Stimulated activated memory B cell treated with anti-CD40 and anti-IgM and Interleukin-4, amounts not matched to agents 10 μg/mL and 1 μg/mL and 100 μg/mL, for 72 hours (primary cell): ENCODE measurements at regions not wholly inside any gene's neighbourhood (a gene's known extent, or its start where the extent isn't known, plus 50 kb on each side); places are given as distances from the start of the nearest gene placed in this dataset.

Experiments used
- ATAC-seq: fragments of 150-1000 bp; cut with Tn5 transposase; 2 replicates; pipeline ENCODE4 v1.10.0; 2021
- H3K27ac Mint-ChIP-seq: one replicate; pipeline ENCODE4 v1.8.0; 2022; ENCODE audit warnings: mild to moderate bottlenecking, mixed read lengths
- H3K27me3 Mint-ChIP-seq: one replicate; pipeline ENCODE4 v1.8.0; 2022; ENCODE audit warnings: mixed read lengths
- H3K36me3 Mint-ChIP-seq: one replicate; pipeline ENCODE4 v1.8.0; 2022; ENCODE audit warnings: mixed read lengths
- H3K4me1 Mint-ChIP-seq: one replicate; pipeline ENCODE4 v1.8.0; 2022; ENCODE audit warnings: mixed read lengths
- H3K4me3 Mint-ChIP-seq: one replicate; pipeline ENCODE4 v1.8.0; 2022; ENCODE audit warnings: mild to moderate bottlenecking, moderate library complexity, mixed read lengths
- H3K9me3 Mint-ChIP-seq: one replicate; pipeline ENCODE4 v1.8.0; 2022; ENCODE audit warnings: mixed read lengths

DNA sequence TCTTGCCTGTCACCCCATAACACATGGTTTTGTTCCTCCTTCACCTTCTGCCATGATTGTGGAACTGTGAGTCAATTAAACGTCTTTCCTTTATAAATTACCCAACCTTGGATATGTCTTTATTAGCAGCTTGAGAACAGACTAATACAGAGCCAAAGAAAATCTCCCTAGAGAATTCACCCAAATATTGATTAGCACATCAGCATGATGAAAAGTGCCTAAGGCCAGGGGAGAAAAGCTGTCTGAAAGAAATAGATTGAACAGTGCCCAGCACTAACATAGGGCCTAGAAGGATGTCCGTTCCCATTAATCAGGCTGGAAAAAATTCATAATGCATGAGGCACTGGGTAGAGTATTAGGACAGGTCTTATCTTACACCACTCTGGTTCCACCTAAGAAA, 111.9 kb upstream of the CALN1 start:
- H3K27ac Mint-ChIP-seq: no peak overlapping the region
- no peaks in the 10 kb centered on the region for H3K4me1 Mint-ChIP-seq
- no peaks in the 10 kb centered on the region for H3K27me3 Mint-ChIP-seq
- H3K36me3 Mint-ChIP-seq: no peaks in the 10 kb centered on the region
- no peak overlapping the region for H3K4me3 Mint-ChIP-seq
- no peak for ATAC-seq
- peaks cover 5% of the 10 kb centered on the region for H3K9me3 Mint-ChIP-seq

DNA sequence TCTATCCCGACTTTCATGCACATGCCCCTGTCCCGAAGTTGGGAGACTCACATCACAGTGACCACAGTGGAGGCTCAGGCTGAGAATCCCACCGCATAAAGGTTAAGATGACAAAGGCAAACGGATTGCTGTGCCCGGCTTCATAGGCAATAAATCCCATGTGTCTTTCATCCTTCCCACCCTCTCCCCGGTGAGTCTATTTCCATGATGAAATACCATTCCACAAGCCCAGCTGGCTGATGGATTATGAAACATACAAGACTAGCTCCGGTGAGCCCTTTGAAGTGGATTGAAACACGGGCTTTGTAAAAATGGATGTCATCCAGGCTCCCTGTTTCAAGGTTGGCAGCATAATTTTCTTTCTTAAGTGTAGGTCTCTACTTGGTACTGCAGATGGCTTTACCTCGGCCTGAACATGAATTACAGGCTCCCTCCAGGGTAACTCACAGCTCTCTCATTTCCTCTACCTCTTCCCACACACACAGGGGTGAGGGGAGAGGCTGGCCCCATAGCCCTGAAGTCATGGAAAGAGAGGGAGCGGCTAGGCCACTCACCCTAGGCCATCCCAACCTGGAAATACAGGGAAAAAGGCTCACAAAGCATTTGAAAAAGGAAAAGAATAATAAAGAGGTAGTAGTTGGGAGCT, 92.0 kb upstream of the CALN1 start:
- Mint-ChIP-seq H3K27me3 (no peaks in the 10 kb centered on the region), H3K27ac (no peak overlapping the region), H3K36me3 (no peaks in the 10 kb centered on the region), H3K4me1 (no peaks in the 10 kb centered on the region), H3K9me3 (peaks cover 3% of the 10 kb centered on the region), H3K4me3 (no peak overlapping the region)
- no peak for ATAC-seq

DNA sequence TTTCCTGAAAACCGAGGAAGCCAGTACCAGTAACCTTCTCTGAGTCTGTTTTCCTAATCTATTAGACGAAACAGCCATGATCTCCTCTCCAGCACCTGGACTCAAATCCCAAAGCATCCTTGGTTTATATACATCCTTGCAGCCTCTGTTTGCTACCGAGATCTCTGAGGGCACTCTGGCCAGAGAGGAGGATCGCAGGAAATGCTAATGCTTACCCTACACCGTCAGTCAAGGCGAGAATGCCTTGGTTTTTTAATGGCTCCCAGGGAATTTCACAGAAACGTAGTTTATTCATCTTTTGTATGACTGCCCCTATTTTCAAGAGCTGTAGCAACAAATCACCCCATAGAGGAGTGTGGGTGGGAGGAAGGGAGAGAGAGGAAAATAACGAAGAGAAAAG, 91.5 kb upstream of the CALN1 start:
- Mint-ChIP-seq H3K36me3 (no peaks in the 10 kb centered on the region), H3K4me1 (no peaks in the 10 kb centered on the region), H3K27me3 (no peaks in the 10 kb centered on the region), H3K9me3 (peaks cover 3% of the 10 kb centered on the region), H3K27ac (no peak overlapping the region), H3K4me3 (no peak overlapping the region)
- ATAC-seq: no peak

DNA sequence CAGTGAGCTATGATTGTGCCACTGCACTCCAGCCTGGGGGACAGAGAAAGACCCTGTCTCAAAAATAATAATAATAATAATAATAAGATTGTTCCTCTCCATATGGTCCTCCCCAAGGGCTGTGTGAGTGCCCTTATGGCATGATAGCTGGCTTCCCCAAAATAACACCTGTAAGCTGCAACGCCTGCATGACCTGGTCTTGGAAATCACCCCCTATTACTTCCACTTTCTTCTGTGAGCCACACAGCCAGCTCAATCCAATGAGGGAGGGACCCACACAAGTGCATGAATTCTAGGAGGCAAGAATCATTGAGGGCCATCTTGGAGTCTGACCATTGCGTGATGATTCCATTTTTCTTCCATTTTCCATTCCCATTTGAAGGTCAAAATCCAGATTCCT, 82.7 kb upstream of the CALN1 start:
- H3K27ac Mint-ChIP-seq: no peak overlapping the region

DNA sequence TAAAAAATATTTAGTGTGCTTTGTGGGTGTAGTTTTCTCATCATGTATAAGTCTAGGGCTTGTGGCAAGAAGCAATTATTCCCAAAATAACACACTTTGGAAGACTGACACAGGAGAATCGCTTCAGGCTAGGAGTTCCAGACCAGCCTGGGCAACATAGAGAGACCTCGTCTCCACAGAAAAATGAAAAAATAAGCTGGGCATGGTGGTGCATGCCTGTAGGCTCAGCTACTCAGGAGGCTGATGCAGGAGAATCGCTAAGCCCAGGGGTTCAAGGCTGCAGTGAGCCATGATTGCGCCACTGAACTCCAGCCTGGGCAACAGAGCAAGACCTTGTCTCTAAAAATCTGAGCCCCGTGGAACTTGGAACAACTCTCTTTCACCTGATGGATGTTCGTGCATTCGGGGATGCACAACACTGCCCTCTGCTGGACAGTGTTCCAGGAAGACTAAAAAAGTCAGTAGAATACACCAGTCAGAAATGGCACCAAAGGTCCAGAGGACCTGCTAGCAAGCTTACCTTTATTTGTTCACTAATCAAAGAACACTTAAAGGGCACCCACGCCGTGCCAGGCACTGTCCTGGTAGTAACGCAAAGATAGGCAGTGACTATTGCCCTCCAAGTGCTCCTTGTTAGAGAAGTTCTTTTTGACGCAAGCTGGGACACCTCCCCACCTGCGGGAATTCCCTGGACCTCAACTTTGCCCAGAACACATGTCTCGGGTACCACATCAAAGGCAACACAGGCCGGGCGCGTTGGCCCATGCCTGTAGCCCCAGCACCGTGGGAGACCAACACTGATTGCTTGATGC, 81.9 kb upstream of the CALN1 start:
- Mint-ChIP-seq H3K27me3 (no peaks in the 10 kb centered on the region), H3K27ac (no peak overlapping the region), H3K4me3 (no peak overlapping the region), H3K9me3 (peaks cover 6% of the 10 kb centered on the region), H3K36me3 (no peaks in the 10 kb centered on the region), H3K4me1 (no peaks in the 10 kb centered on the region)
- no peak for ATAC-seq

More for the DNA sequence above, 82.7 kb upstream of the CALN1 start:
- Mint-ChIP-seq H3K36me3 (no peaks in the 10 kb centered on the region), H3K4me1 (no peaks in the 10 kb centered on the region), H3K27me3 (no peaks in the 10 kb centered on the region), H3K9me3 (peaks cover 6% of the 10 kb centered on the region), H3K4me3 (no peak overlapping the region)
- ATAC-seq: no peak

DNA sequence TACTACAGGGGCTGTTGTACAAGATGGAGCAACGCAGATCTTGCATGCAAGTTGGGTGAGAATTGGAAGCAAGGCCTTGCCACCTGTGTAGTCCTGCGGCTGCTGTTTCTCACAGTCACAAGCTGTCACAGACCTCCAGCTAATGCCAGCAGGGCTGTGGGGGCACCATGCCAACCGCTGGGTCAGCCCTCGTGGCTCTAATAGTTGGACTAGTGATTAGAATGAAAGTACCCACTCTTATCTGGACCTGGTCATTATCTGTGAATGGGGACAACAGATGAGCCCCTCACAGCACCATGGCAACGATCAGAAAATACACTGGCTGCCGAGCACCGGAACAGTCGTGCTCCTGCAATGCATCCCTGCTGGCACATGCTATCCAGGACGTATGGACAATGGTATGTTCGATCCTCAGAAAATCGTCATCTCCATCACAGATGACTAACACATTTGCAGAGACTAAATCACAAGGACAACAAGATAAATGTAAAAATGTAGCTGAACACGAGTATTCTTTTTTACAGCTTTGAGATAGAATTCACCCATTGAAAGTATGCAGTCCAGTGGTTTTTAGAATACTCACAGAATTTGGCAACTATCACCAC, 80.4 kb upstream of the CALN1 start:
- no peak overlapping the region for H3K27ac Mint-ChIP-seq
- no peak for ATAC-seq
- no peaks in the 10 kb centered on the region for H3K36me3 Mint-ChIP-seq
- no peak overlapping the region for H3K4me3 Mint-ChIP-seq
- no peaks in the 10 kb centered on the region for H3K27me3 Mint-ChIP-seq
- peaks cover 5% of the 10 kb centered on the region for H3K9me3 Mint-ChIP-seq
- H3K4me1 Mint-ChIP-seq: no peaks in the 10 kb centered on the region

DNA sequence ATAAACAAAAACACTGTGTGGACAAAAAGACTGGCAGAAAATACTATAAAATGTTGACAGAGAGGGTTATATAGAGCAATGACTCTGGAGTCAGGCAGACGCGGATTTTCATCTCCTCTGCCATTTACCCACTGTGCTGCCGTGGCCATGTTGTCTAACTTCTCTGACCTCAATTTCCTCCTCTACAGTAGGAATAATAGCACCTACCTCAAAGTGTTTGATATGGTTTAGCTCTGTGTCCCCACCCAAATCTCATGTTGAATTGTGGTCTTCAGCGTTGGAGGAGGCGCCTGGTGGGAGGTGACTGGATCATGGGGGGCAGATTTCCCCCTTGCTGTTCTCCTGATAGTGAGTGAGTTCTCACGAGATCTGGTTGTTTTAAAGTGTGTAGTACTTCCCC, 78.2 kb upstream of the CALN1 start:
- no peak overlapping the region for H3K4me3 Mint-ChIP-seq
- H3K36me3 Mint-ChIP-seq: no peaks in the 10 kb centered on the region
- no peaks in the 10 kb centered on the region for H3K4me1 Mint-ChIP-seq
- H3K27me3 Mint-ChIP-seq: no peaks in the 10 kb centered on the region
- H3K9me3 Mint-ChIP-seq: peaks cover 11% of the 10 kb centered on the region
- no peak for ATAC-seq
- H3K27ac Mint-ChIP-seq: no peak overlapping the region

DNA sequence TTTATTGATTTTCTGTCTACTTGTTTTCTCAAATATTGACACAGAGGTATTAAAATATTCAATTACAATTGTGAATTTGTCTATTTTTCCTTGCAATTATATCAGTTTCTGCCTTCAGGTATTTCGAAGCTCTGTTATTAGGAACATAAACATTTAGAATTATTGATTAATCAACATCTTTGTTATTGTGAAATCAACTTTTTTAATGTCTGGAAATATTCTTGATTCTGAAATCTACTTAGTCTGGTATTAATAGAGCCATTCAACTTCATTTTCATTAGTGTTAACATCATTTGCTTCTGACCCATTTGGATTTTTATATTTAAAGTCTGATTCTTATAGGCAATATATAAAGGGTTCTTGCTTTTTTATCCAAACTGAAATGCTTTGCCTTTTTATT, 69.8 kb upstream of the CALN1 start:
- Mint-ChIP-seq H3K9me3 (peaks cover 7% of the 10 kb centered on the region), H3K36me3 (no peaks in the 10 kb centered on the region), H3K4me1 (no peaks in the 10 kb centered on the region), H3K27me3 (peaks cover 24% of the 10 kb centered on the region), H3K4me3 (no peak overlapping the region), H3K27ac (no peak overlapping the region)
- no peak for ATAC-seq

DNA sequence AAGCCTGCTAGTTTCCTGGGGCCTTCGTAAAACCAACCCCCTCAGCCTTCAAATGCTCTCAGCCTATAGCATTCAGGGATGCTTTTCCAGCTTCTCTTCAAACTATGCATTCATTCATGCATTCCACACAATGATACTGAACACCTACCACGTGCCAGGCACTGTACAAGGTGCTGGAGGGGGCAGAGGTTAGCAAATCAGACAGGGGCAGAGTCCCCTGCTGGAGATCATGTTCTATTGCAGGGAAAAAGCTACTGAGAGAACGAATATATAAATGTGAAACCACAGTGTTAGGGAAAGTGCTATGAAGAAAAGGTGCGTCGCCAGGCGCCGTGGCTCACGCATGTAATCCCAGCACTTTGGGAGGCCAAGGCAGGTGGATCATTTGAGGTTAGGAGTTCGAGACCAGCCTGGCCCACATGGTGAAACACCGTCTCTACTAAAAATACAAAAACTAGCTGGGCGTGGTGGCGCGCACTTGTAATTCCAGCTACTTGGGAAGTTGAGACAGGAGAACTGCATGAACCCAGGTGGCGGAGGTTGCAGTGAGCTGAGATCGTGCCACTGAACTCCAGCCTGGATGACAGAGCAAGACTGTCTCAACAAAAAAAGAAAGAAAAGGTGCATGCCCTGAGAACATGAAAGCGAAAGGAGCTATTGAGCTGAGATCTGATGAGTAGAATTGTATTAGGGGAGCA, 64.6 kb upstream of the CALN1 start:
- H3K4me3 Mint-ChIP-seq: no peak overlapping the region
- no peak overlapping the region for H3K27ac Mint-ChIP-seq
- no peaks in the 10 kb centered on the region for H3K27me3 Mint-ChIP-seq
- no peaks in the 10 kb centered on the region for H3K36me3 Mint-ChIP-seq
- ATAC-seq: no peak
- no peaks in the 10 kb centered on the region for H3K4me1 Mint-ChIP-seq
- peaks cover 10% of the 10 kb centered on the region for H3K9me3 Mint-ChIP-seq

DNA sequence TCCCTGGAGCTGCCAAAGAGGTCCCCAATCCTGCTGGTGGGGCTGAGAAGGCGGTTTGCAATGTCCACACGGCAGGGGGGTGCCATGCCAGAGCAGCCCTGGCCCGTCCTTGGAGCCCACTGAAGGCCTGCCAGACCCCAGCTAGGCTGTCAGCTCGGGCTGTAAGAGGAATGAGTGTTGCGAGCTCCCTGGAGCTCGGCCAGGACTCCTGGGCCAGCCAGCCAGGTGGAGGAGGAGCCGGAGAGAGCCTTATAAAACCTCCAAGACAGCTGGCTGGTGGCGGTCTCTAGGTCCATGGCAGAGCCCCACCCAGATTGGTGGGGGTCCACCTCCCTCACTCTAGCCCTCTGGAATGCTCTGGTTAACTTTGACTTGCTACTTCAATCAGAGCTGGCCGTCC, 55.1 kb upstream of the CALN1 start:
- H3K9me3 Mint-ChIP-seq: peaks cover 2% of the 10 kb centered on the region
- H3K27ac Mint-ChIP-seq: no peak overlapping the region
- no peaks in the 10 kb centered on the region for H3K27me3 Mint-ChIP-seq

DNA sequence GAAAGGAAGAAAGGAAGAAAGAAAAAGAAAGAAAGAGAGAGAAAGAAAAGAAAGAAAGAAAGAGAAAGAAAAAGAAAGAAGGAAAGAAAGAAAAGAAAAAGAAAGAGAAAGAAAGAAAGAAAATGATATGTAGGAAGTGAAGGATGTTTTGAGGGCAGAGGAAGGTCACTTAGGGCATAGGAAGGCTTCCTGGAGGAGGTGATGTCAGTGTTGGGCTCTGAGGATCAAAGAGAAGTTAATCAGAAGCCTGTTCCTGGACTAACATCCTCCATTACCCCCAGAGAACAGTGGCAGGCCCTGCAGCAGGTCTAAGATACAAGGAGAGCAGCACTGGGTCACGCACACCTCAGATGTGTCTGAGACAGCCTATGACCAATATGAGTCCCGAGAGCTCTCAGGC, 54.7 kb upstream of the CALN1 start:
- ATAC-seq: no peak
- no peaks in the 10 kb centered on the region for H3K27me3 Mint-ChIP-seq
- no peaks in the 10 kb centered on the region for H3K36me3 Mint-ChIP-seq
- H3K9me3 Mint-ChIP-seq: peaks cover 2% of the 10 kb centered on the region
- no peak overlapping the region for H3K4me3 Mint-ChIP-seq
- no peak overlapping the region for H3K27ac Mint-ChIP-seq
- no peaks in the 10 kb centered on the region for H3K4me1 Mint-ChIP-seq

More for the DNA sequence above, 55.1 kb upstream of the CALN1 start:
- Mint-ChIP-seq H3K4me1 (no peaks in the 10 kb centered on the region), H3K36me3 (no peaks in the 10 kb centered on the region), H3K4me3 (no peak overlapping the region)
- ATAC-seq: peak; percentile 22

DNA sequence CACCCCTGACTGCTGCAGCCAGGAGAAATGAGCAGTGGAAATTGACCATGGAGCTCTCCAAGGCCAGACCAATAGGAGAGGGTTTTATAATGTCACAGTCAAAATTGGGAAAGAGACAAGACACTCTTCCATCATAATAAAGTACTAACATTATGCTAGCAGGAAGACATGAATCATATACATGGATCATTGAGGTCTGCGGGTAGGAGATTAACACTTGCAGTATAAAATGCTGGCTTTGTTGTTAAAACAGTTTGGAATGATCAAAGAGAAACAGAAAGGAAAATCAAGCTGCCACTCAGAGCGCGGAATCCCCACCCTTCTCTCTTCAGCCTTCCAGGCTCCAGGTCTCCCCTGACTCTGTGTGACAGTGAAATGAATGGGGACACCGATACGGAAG, 53.4 kb upstream of the CALN1 start:
- Mint-ChIP-seq H3K27me3 (no peaks in the 10 kb centered on the region), H3K4me1 (no peaks in the 10 kb centered on the region), H3K4me3 (no peak overlapping the region), H3K36me3 (no peaks in the 10 kb centered on the region), H3K27ac (no peak overlapping the region), H3K9me3 (peaks cover 2% of the 10 kb centered on the region)
- no peak for ATAC-seq

DNA sequence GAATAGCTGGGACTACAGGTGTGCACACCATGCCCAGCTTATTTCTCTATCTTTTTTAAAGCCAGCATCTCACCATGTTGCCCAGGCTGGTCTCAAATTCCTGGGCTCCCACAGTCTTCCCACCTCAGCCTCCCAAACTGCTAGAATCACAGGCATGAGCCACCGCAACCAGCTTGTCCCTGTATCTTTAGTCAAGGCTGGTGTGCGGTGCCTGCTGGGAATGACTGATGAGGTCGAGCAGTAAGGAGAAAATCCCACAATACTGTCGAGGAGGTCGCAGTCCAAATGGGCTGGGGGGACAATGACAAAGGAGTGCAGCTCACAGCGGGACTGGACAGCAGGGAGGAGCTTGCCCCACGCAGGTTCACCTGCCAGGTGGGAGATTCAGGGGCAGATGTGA, 50.2 kb upstream of the CALN1 start:
- Mint-ChIP-seq H3K27ac (no peak overlapping the region), H3K9me3 (peaks cover 2% of the 10 kb centered on the region), H3K27me3 (no peaks in the 10 kb centered on the region), H3K4me1 (no peaks in the 10 kb centered on the region), H3K36me3 (no peaks in the 10 kb centered on the region), H3K4me3 (no peak overlapping the region)
- ATAC-seq: no peak
